Keratinocyte (primary cell): ENCODE measurements at regions not wholly inside any gene's neighbourhood (a gene's known extent, or its start where the extent isn't known, plus 50 kb on each side); places are given as distances from the start of the nearest gene placed in this dataset.

Source experiments
- DNase-seq: peaks from one replicate; pipeline ENCODE4 v3.0.0-alpha.2; 2011; ENCODE audit warnings: low read depth, missing footprints, low spot score
- FAIRE-seq: peaks from 2 replicates; lab custom pipeline; 2011; peaks lifted over from hg19 to GRCh38; lab: Jason Lieb, UNC
- H2AFZ ChIP-seq: 2 replicates; pipeline ENCODE4 v1.6.0; 2012; ENCODE audit warnings: low read length, control low read depth, inconsistent platforms; ENCODE audit not compliant: control insufficient read depth
- H3K27ac ChIP-seq: 2 replicates; pipeline ENCODE4 v1.5.1; 2011; ENCODE audit warnings: low read length; ENCODE audit not compliant: control insufficient read depth, insufficient read depth
- H3K27me3 ChIP-seq: 3 replicates; pipeline ENCODE4 v1.6.0; 2011; ENCODE audit warnings: low read length; ENCODE audit not compliant: control insufficient read depth, insufficient read depth; ENCODE audit errors: extremely low read depth
- H3K36me3 ChIP-seq, 2 experiments: 2 replicates in 1 of 2; 3 replicates in 1 of 2; pipeline ENCODE4 v1.5.1; 2011; ENCODE audit warnings: low read length in 2 of 2, mild to moderate bottlenecking in 1 of 2; ENCODE audit not compliant: control insufficient read depth in 2 of 2, insufficient read depth in 2 of 2; ENCODE audit errors: extremely low read depth in 1 of 2
- H3K4me1 ChIP-seq: 3 replicates; pipeline ENCODE4 v1.5.1; 2011; ENCODE audit warnings: low read length; ENCODE audit not compliant: control insufficient read depth, insufficient read depth; ENCODE audit errors: extremely low read depth
- H3K4me2 ChIP-seq: 3 replicates; pipeline ENCODE4 v1.6.0; 2011; ENCODE audit warnings: low read depth, low read length; ENCODE audit not compliant: control insufficient read depth, insufficient read depth; ENCODE audit errors: extremely low read depth
- H3K4me3 ChIP-seq, 3 experiments: fragments of 200-600 bp in 1 of 3; sonication (generic) in 1 of 3; 2 replicates in 2 of 3; 3 replicates in 1 of 3; pipeline ENCODE4 v1.5.1; 2011 to 2016; ENCODE audit warnings: low read length in 3 of 3, mild to moderate bottlenecking in 3 of 3, control low read depth in 2 of 3, inconsistent platforms in 1 of 3, low read depth in 1 of 3, mixed read lengths in 1 of 3, mixed run types in 1 of 3, moderate library complexity in 1 of 3; ENCODE audit not compliant: control insufficient read depth in 2 of 3, insufficient read depth in 2 of 3; ENCODE audit errors: extremely low read depth in 1 of 3
- H3K79me2 ChIP-seq: 2 replicates; pipeline ENCODE4 v1.6.0; 2012; ENCODE audit warnings: low read length; ENCODE audit not compliant: control insufficient read depth, insufficient read depth
- H3K9ac ChIP-seq: 3 replicates; pipeline ENCODE4 v1.6.0; 2011; ENCODE audit warnings: low read length; ENCODE audit not compliant: control insufficient read depth, insufficient read depth; ENCODE audit errors: extremely low read depth
- H3K9me1 ChIP-seq: 3 replicates; pipeline ENCODE4 v1.6.0; 2011; ENCODE audit warnings: low read length; ENCODE audit not compliant: control insufficient read depth, insufficient read depth; ENCODE audit errors: extremely low read depth
- H3K9me3 ChIP-seq: 2 replicates; pipeline ENCODE4 v1.5.1; 2012; ENCODE audit warnings: low read depth, low read length; ENCODE audit not compliant: control insufficient read depth
- H4K20me1 ChIP-seq: 3 replicates; pipeline ENCODE4 v1.6.0; 2011; ENCODE audit warnings: low read length; ENCODE audit not compliant: control insufficient read depth, insufficient read depth; ENCODE audit errors: extremely low read depth
- EZH2 ChIP-seq: IDR thresholded peaks from one replicate; pipeline ENCODE4 v1.6.1; 2012; ENCODE audit warnings: inconsistent platforms, mild to moderate bottlenecking, low read length, moderate library complexity
- dilution Hi-C: fragments of 300-500 bp; cut with MboI; formaldehyde crosslinking; loops from one replicate; pipeline ENCODE4 v1.7.0; 2020; ENCODE audit warnings: low sequenced_read_pairs; ENCODE audit not compliant: extremely low pct_ligation_motif_present
- TF ChIP-seq, protein P1 (sequence below), 3 experiments: IDR thresholded peaks in 1 of 3; conservative IDR thresholded peaks in 1 of 3; optimal IDR thresholded peaks in 1 of 3; 2 replicates in 2 of 3; 3 replicates in 1 of 3; pipeline versions ENCODE3 to v1.5.1; 2011; ENCODE audit warnings: low read length in 3 of 3, mild to moderate bottlenecking in 3 of 3, moderate library complexity in 2 of 3, control low read depth in 1 of 3, inconsistent platforms in 1 of 3; ENCODE audit not compliant: insufficient read depth in 2 of 3; ENCODE audit errors: extremely low read depth in 1 of 3

DNA sequence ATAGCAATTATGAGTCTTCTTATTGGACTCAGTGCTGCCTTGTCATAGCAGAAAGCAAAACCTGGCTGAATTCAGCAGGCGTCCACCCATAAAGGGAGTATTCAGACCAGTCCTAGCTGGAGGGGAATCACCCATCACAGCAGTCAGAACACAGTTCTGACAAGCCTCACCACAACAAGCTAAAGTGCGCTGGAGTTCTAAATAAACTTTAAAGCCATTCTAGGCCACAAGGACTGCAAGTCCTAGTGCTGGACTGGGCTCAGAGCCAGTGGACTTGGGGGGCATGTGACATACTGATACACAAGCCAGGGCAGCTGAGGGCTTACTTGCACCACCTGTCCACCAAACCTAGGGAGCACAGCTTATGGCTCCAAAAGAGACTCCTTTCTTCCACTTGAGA lies 115.3 kb upstream of the PCSK5 start:
- Histone ChIP-seq H3K79me2 (no peaks in the 10 kb centered on the region), H3K4me2 (no peak overlapping the region), H3K27me3 (no peaks in the 10 kb centered on the region), H3K27ac (no peak overlapping the region), H2AFZ (no peak overlapping the region), H3K4me3 (no peak overlapping the region), H4K20me1 (no peaks in the 10 kb centered on the region), H3K36me3 (no peaks in the 10 kb centered on the region), H3K4me1 (no peaks in the 10 kb centered on the region), H3K9ac (no peak overlapping the region), H3K9me3 (no peaks in the 10 kb centered on the region), H3K9me1 (no peaks in the 10 kb centered on the region)
- dilution Hi-C loops, result no loop called here
- no peak for FAIRE-seq
- TF ChIP-seq, protein P1, sequence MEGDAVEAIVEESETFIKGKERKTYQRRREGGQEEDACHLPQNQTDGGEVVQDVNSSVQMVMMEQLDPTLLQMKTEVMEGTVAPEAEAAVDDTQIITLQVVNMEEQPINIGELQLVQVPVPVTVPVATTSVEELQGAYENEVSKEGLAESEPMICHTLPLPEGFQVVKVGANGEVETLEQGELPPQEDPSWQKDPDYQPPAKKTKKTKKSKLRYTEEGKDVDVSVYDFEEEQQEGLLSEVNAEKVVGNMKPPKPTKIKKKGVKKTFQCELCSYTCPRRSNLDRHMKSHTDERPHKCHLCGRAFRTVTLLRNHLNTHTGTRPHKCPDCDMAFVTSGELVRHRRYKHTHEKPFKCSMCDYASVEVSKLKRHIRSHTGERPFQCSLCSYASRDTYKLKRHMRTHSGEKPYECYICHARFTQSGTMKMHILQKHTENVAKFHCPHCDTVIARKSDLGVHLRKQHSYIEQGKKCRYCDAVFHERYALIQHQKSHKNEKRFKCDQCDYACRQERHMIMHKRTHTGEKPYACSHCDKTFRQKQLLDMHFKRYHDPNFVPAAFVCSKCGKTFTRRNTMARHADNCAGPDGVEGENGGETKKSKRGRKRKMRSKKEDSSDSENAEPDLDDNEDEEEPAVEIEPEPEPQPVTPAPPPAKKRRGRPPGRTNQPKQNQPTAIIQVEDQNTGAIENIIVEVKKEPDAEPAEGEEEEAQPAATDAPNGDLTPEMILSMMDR (optimal IDR thresholded peaks at IDR 0.05 in 1 of 3, IDR thresholded peaks at IDR 0.05 in 1 of 3, conservative IDR thresholded peaks at IDR 0.05 in 1 of 3; ENCODE audit: extremely low read depth in 1 of 3, insufficient read depth in 2 of 3, low read length in 3 of 3), result no peak
- no peak for TF ChIP-seq EZH2
- no peak for DNase-seq

DNA sequence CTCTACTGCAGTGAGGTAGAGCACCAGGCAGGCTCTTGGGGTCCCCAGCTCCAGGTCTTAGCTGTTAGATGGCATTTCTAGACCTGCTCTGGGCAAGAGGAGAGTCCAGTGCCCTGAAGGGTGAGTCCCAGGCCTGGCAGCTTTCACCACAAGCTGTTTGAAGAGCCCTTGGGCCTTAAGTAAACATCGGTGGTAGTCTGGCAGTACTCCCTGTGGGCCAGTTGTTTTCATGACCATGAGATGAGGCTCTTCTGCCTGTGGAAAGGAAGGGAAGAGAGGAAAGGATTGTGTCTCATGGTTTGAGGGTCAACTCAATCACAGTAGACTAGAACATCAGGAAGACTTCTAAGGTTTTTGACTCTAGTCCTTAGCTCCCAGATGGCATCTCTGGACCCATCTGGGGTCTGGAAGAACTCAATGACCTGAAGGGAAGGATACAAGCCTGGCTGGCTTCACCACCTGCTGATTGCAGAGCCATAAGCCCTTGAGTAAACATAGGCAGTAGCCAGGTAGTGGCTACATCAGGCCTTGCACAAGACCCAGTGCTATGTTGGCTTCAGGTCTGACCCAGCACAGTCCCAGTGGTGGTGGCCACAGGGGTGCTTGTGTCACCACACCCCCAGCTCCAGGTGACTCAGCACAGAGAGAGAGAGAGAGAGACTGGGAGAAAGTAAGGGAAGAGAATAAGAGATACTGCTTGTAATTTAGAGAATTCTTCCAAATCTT lies 114.3 kb upstream of the PCSK5 start:
- DNase-seq (no peak), FAIRE-seq (no peak)
- Histone ChIP-seq H3K4me2 (no peak overlapping the region), H3K4me3 (no peak overlapping the region), H3K36me3 (no peaks in the 10 kb centered on the region), H3K27ac (no peak overlapping the region), H2AFZ (no peak overlapping the region), H3K4me1 (no peaks in the 10 kb centered on the region), H3K9ac (no peak overlapping the region), H3K9me1 (no peaks in the 10 kb centered on the region), H4K20me1 (no peaks in the 10 kb centered on the region), H3K79me2 (no peaks in the 10 kb centered on the region), H3K9me3 (no peaks in the 10 kb centered on the region), H3K27me3 (no peaks in the 10 kb centered on the region)
- dilution Hi-C loops, result no loop called here
- TF ChIP-seq, protein P1 (optimal IDR thresholded peaks at IDR 0.05 in 1 of 3, IDR thresholded peaks at IDR 0.05 in 1 of 3, conservative IDR thresholded peaks at IDR 0.05 in 1 of 3; ENCODE audit: extremely low read depth in 1 of 3, insufficient read depth in 2 of 3, low read length in 3 of 3), result no peak
- no peak for TF ChIP-seq EZH2
